AG04449 (cell line): ENCODE measurements at regions not wholly inside any gene's neighbourhood (a gene's known extent, or its start where the extent isn't known, plus 50 kb on each side); places are given as distances from the start of the nearest gene placed in this dataset.

Source experiments
- CTCF ChIA-PET: fragments of 350-600 bp; formaldehyde crosslinking; extraction: SDS; loops from one replicate; lab custom pipeline; 2021; ENCODE audit warnings: antibody characterized with exemption; lab: Yijun Ruan, JAX
- POLR2A ChIA-PET: fragments of 400-600, 350-600 bp; formaldehyde crosslinking; extraction: SDS; loops from one replicate; lab custom pipeline; 2020; ENCODE audit warnings: antibody characterized with exemption, inconsistent platforms; lab: Yijun Ruan, JAX
- DNase-seq: peaks from one replicate; pipeline ENCODE4 v3.0.0-alpha.2; 2010; ENCODE audit warnings: low read depth, low spot score
- H3K4me3 ChIP-seq: 2 replicates; pipeline ENCODE4 v1.5.1; 2011; ENCODE audit warnings: low read depth, mild to moderate bottlenecking, control low read depth, low read length
- CTCF ChIP-seq: IDR thresholded peaks from one replicate; pipeline ENCODE4 v1.5.1; 2011; ENCODE audit warnings: mild to moderate bottlenecking, moderate library complexity, low read length, control low read depth, inconsistent platforms; ENCODE audit not compliant: insufficient read depth; ENCODE audit errors: missing control alignments

- CTCF ChIA-PET: no interaction called here
- no peak overlapping the region for H3K4me3 ChIP-seq
- POLR2A ChIA-PET: no interaction called here
These were observed 118.4 kb upstream of the PTPRK start for GRCh38 chr6:128638817-128639216.

GRCh38 chr6:128635219-128635618 is 114.8 kb upstream of the PTPRK start:
- no peak for DNase-seq
- no peak overlapping the region for H3K4me3 ChIP-seq
- ChIA-PET POLR2A (no interaction called here), CTCF (no interaction called here)
- no peak for TF ChIP-seq CTCF

More at GRCh38 chr6:128638817-128639216, 118.4 kb upstream of the PTPRK start:
- DNase-seq: no peak
- no peak for TF ChIP-seq CTCF

- no peak for TF ChIP-seq CTCF
- ChIA-PET POLR2A (no interaction called here), CTCF (no interaction called here)
- no peak overlapping the region for H3K4me3 ChIP-seq
- DNase-seq: no peak
These were observed 111.7 kb upstream of the PTPRK start for GRCh38 chr6:128632131-128632530.

GRCh38 chr6:128631031-128631430 is 110.6 kb upstream of the PTPRK start:
- no peak for DNase-seq
- H3K4me3 ChIP-seq: no peak overlapping the region
- ChIA-PET CTCF (no interaction called here), POLR2A (no interaction called here)
- TF ChIP-seq CTCF: no peak

GRCh38 chr6:128630213-128630612 is 109.8 kb upstream of the PTPRK start:
- no peak for DNase-seq
- no peak overlapping the region for H3K4me3 ChIP-seq
- ChIA-PET POLR2A (interaction anchor here (0.6 kb wide), 1 partner anchor 765 kb away, joined by 3 read pairs; no protein-coding TSS in a partner anchor), CTCF (interaction anchor here (1.0 to 1.6 kb wide), 2 partner anchors 17 to 47 kb away, joined by 3 read pairs; no protein-coding TSS in a partner anchor)
- TF ChIP-seq CTCF: no peak

- CTCF ChIA-PET: no interaction called here
These were observed 96.9 kb upstream of the PTPRK start for GRCh38 chr6:128617285-128617684.

More at GRCh38 chr6:128617285-128617684, 96.9 kb upstream of the PTPRK start:
- POLR2A ChIA-PET: no interaction called here
- DNase-seq: no peak
- TF ChIP-seq CTCF: no peak
- no peak overlapping the region for H3K4me3 ChIP-seq
